Mucosa of stomach (tissue), 1 donor: ENCODE measurements at regions not wholly inside any gene's neighbourhood (a gene's known extent, or its start where the extent isn't known, plus 50 kb on each side); places are given as distances from the start of the nearest gene placed in this dataset.

ENCODE experiments used
- H3K27me3 ChIP-seq: one replicate; pipeline ENCODE4 v1.7.0; 2013; ENCODE audit warnings: mild to moderate bottlenecking, low read length; ENCODE audit not compliant: control insufficient read depth, insufficient read depth
- H3K36me3 ChIP-seq: one replicate; pipeline ENCODE4 v1.7.0; 2013; ENCODE audit warnings: low read length; ENCODE audit not compliant: control insufficient read depth, insufficient read depth
- H3K4me1 ChIP-seq: one replicate; pipeline ENCODE4 v1.7.0; 2013; ENCODE audit warnings: mild to moderate bottlenecking, low read length; ENCODE audit not compliant: control insufficient read depth, insufficient read depth
- H3K4me3 ChIP-seq: one replicate; pipeline ENCODE4 v1.7.0; 2013; ENCODE audit warnings: low read length
- H3K9ac ChIP-seq: one replicate; pipeline ENCODE4 v1.7.0; 2013; ENCODE audit warnings: mild to moderate bottlenecking, low read length, moderate library complexity
- H3K9me3 ChIP-seq: one replicate; pipeline ENCODE4 v1.7.0; 2013; ENCODE audit warnings: mild to moderate bottlenecking, low read length, moderate library complexity; ENCODE audit not compliant: control insufficient read depth
- donor health status: Pancreatic carcinoma.

- Histone ChIP-seq H3K36me3 (no peaks in the 10 kb centered on the region), H3K9me3 (no peaks in the 10 kb centered on the region), H3K9ac (no peak overlapping the region), H3K4me1 (peaks cover 8% of the 10 kb centered on the region), H3K27me3 (no peaks in the 10 kb centered on the region), H3K4me3 (no peak overlapping the region)
Measured at GRCh38 chr1:185568155-185569123, 165.8 kb upstream of the HMCN1 start.

GRCh38 chr1:185567440-185567839 lies 166.8 kb upstream of the HMCN1 start:
- no peaks in the 10 kb centered on the region for H3K27me3 ChIP-seq
- H3K36me3 ChIP-seq: no peaks in the 10 kb centered on the region
- peaks cover 8% of the 10 kb centered on the region for H3K4me1 ChIP-seq
- H3K4me3 ChIP-seq: no peak overlapping the region
- H3K9ac ChIP-seq: no peak overlapping the region
- no peaks in the 10 kb centered on the region for H3K9me3 ChIP-seq

- H3K36me3 ChIP-seq: no peaks in the 10 kb centered on the region
- no peaks in the 10 kb centered on the region for H3K27me3 ChIP-seq
- peaks cover 8% of the 10 kb centered on the region for H3K4me1 ChIP-seq
- no peak overlapping the region for H3K9ac ChIP-seq
- no peaks in the 10 kb centered on the region for H3K9me3 ChIP-seq
- H3K4me3 ChIP-seq: no peak overlapping the region
Measured at GRCh38 chr1:185566995-185567394, 167.2 kb upstream of the HMCN1 start.

- H3K4me1 ChIP-seq: peaks cover 8% of the 10 kb centered on the region
- no peaks in the 10 kb centered on the region for H3K36me3 ChIP-seq
Measured at GRCh38 chr1:185565302-185565701, 168.9 kb upstream of the HMCN1 start.

GRCh38 chr1:185564816-185565215 lies 169.4 kb upstream of the HMCN1 start:
- Histone ChIP-seq H3K9ac (no peak overlapping the region), H3K27me3 (no peaks in the 10 kb centered on the region), H3K4me3 (no peak overlapping the region), H3K36me3 (no peaks in the 10 kb centered on the region), H3K9me3 (no peaks in the 10 kb centered on the region), H3K4me1 (peaks cover 8% of the 10 kb centered on the region)

More at GRCh38 chr1:185565302-185565701, 168.9 kb upstream of the HMCN1 start:
- Histone ChIP-seq H3K9ac (no peak overlapping the region), H3K4me3 (no peak overlapping the region), H3K9me3 (no peaks in the 10 kb centered on the region), H3K27me3 (no peaks in the 10 kb centered on the region)

GRCh38 chr1:185562461-185563359 lies 171.5 kb upstream of the HMCN1 start:
- Histone ChIP-seq H3K9ac (no peak overlapping the region), H3K4me1 (peaks cover 7% of the 10 kb centered on the region), H3K4me3 (no peak overlapping the region), H3K36me3 (no peaks in the 10 kb centered on the region), H3K9me3 (no peaks in the 10 kb centered on the region), H3K27me3 (no peaks in the 10 kb centered on the region)

DNA sequence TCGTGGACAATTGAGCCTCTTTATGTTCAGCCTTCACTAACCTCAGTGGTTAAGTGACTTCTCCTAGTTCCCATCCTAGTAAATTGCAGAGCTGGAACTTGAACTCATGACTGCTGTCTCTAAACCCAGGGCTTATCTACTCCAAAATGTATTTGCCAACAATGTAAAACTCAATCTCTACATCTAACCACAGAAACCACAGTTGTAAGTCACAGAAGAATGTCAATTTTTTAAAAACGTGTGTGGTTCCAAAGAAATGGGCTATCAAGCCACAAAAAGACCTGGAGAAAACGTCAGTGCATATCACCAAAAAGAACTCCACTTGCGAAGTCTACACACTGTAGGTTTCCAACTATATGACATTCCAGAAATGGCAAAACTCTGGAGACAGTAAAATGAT lies 172.6 kb upstream of the HMCN1 start:
- H3K9ac ChIP-seq: no peak overlapping the region
- no peaks in the 10 kb centered on the region for H3K27me3 ChIP-seq
- no peaks in the 10 kb centered on the region for H3K4me1 ChIP-seq
- no peak overlapping the region for H3K4me3 ChIP-seq
- no peaks in the 10 kb centered on the region for H3K9me3 ChIP-seq
- H3K36me3 ChIP-seq: no peaks in the 10 kb centered on the region

DNA sequence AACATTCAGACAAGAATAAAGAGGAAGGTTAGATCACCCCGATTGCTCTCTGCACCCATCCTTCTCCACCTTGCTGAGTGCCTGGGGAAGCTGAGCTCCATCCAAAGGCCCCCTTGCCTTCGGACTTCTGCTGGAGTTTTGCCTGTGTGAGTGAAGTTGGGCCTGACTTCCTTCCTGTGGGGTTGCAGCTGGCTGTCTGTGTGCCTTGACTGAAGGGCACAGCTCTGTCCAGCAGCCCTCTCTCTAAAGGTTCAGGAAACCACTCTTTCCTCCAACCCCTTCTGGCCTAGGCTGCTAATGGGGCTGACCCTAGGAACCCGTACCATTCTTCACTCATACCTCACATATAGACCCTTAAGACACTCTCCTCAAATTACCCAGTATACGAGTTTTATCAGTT lies 173.4 kb upstream of the HMCN1 start:
- no peaks in the 10 kb centered on the region for H3K9me3 ChIP-seq
- no peaks in the 10 kb centered on the region for H3K36me3 ChIP-seq
- peaks cover 4% of the 10 kb centered on the region for H3K4me1 ChIP-seq
- no peak overlapping the region for H3K4me3 ChIP-seq
- no peak overlapping the region for H3K9ac ChIP-seq
- no peaks in the 10 kb centered on the region for H3K27me3 ChIP-seq

DNA sequence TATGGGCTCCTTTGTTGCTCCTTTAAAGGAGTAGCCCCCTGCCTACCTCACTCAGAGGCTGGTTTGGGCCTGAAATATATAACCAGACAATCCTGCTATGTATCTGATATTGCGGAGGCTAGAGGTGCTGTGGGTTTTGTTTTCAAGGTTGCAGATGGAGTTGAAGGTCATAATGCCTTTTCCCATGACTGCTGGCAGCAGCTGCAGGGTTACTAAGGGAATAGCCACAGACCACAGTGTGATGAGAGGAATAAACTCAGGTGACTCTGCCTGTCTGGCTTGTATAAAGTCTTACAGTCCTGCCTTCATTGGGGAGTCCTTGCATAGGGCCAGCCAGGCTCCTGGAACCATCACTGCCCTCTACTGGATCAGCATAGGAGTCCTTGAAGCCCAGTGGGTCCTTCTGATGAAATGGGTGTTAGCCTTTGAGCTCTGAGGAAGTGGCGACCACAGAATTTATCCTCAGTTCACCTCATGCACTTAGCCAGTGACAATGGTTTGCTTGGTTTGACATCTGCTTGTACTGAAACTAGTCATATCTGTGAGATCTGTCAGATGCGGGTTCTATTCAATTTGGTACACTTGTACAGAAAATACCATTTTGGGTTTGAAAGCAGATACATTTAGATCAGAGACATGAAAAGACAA lies 174.4 kb upstream of the HMCN1 start:
- Histone ChIP-seq H3K9ac (no peak overlapping the region), H3K9me3 (no peaks in the 10 kb centered on the region), H3K27me3 (no peaks in the 10 kb centered on the region), H3K4me1 (peaks cover 6% of the 10 kb centered on the region), H3K4me3 (no peak overlapping the region), H3K36me3 (no peaks in the 10 kb centered on the region)

DNA sequence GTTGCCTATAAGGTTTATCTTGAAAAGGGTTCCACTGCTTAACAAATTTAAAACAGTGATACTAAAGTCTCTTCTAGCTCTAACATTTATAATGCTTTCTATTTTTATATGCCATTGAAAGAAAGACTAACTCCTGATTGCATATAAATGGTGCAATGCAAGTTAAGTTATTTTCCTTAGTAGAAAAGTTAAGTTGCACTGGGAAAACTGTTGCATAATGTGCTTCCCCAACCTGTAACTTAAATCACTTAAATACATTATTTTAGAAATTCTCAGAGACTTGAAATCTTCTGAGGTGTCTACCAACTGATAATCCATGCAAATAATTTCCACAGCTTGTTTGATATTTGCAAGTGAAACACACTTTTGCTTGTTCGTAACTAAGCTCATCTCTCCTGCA lies 175.0 kb upstream of the HMCN1 start:
- no peaks in the 10 kb centered on the region for H3K9me3 ChIP-seq
- H3K36me3 ChIP-seq: no peaks in the 10 kb centered on the region
- no peak overlapping the region for H3K4me3 ChIP-seq
- peaks cover 6% of the 10 kb centered on the region for H3K4me1 ChIP-seq
- H3K27me3 ChIP-seq: no peaks in the 10 kb centered on the region
- no peak overlapping the region for H3K9ac ChIP-seq

DNA sequence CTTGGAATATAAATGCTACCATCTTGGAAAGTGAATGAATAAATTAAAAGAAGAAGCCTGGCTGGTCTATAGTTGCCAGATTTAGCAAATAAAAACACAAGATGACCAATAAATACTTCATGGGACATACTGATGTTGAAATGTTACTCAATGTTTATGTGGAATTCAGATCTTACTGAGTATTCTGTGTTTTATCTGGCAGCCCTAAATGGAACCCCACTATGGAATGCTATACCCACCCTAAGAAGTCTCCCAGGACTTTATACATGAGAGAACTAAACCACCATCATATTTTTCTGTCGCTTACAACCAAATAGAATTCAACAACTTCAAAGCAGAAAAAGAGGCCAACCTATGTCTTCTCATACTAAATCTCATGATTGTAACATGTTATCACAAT lies 177.6 kb upstream of the HMCN1 start:
- Histone ChIP-seq H3K9ac (no peak overlapping the region), H3K27me3 (no peaks in the 10 kb centered on the region), H3K9me3 (no peaks in the 10 kb centered on the region), H3K4me3 (no peak overlapping the region), H3K4me1 (peaks cover 6% of the 10 kb centered on the region), H3K36me3 (no peaks in the 10 kb centered on the region)
